K562 (cell line): ENCODE measurements at regions not wholly inside any gene's neighbourhood (a gene's known extent, or its start where the extent isn't known, plus 50 kb on each side); places are given as distances from the start of the nearest gene placed in this dataset.

Experiments
- ATAC-seq: fragments of 200-7000 bp; cut with Tn5 transposase; 3 replicates; pipeline ENCODE4 v1.9.1; 2020; ENCODE audit warnings: moderate library complexity
- BruUV-seq: library from RNA; stranded (reverse); fragments of 400-500 nt; replicated peaks from 2 replicates; lab custom pipeline; 2021; lab: Mats Ljungman, UMichigan
- CTCF ChIA-PET: fragments of 300-600 bp; formaldehyde crosslinking; extraction: SDS; loops from one replicate; lab custom pipeline; 2021; ENCODE audit warnings: low intra/inter-chr PET ratio; lab: Yijun Ruan, JAX
- POLR2A ChIA-PET: fragments of 300-600, 350-650 bp; sonication (Branson Sonifier 250); formaldehyde crosslinking; extraction: SDS; loops from one replicate; lab custom pipeline; 2021; ENCODE audit warnings: antibody characterized with exemption, inconsistent platforms; lab: Yijun Ruan, JAX
- DNase-seq, 4 experiments: peaks; one replicate each; pipeline versions ENCODE4 v3.0.0 to v3.0.0-alpha.2; 2011 to 2018; ENCODE audit warnings: low spot score in 3 of 4, mixed read lengths in 3 of 4; ENCODE audit errors: extremely low read depth in 1 of 4
- FAIRE-seq: peaks from 2 replicates; lab custom pipeline; 2011; peaks lifted over from hg19 to GRCh38; lab: Jason Lieb, UNC
- H2AFZ ChIP-seq: 2 replicates; pipeline ENCODE4 v1.6.0; 2011; ENCODE audit warnings: low read depth, low read length, control low read depth, inconsistent platforms
- H3K27ac ChIP-seq: fragments of 200-600 bp; 3 replicates; pipeline ENCODE4 v1.8.0; 2011; ENCODE audit warnings: low read depth, mild to moderate bottlenecking, control low read depth, inconsistent platforms, low read length, moderate library complexity, mixed read lengths; ENCODE audit errors: extremely low read depth
- H3K27me3 ChIP-seq, 2 experiments: fragments of 300-600 bp in 1 of 2; 2 replicates in 1 of 2; 3 replicates in 1 of 2; pipeline versions ENCODE4 v1.6.0 to v1.8.0; 2011; ENCODE audit warnings: inconsistent platforms in 2 of 2, low read length in 2 of 2, mild to moderate bottlenecking in 1 of 2, mixed read lengths in 1 of 2, moderate library complexity in 1 of 2; ENCODE audit not compliant: control insufficient read depth in 2 of 2, insufficient read depth in 2 of 2
- H3K36me3 ChIP-seq: fragments of 300-600 bp; 3 replicates; pipeline ENCODE4 v1.8.0; 2011; ENCODE audit warnings: mild to moderate bottlenecking, low read length, inconsistent platforms; ENCODE audit not compliant: control insufficient read depth, insufficient read depth
- H3K4me1 ChIP-seq, 2 experiments: fragments of 200-600 bp in 1 of 2; replicated peaks in 1 of 2; 2 replicates in 1 of 2; 3 replicates in 1 of 2; pipeline versions ENCODE4 v1.5.1 to v1.8.0; 2011; ENCODE audit warnings: inconsistent platforms in 2 of 2, low read length in 2 of 2, mild to moderate bottlenecking in 1 of 2, mixed read lengths in 1 of 2, moderate library complexity in 1 of 2; ENCODE audit not compliant: control insufficient read depth in 2 of 2, insufficient read depth in 2 of 2
- H3K4me2 ChIP-seq: 2 replicates; pipeline ENCODE4 v1.6.1; 2011; ENCODE audit warnings: low read length, control low read depth, inconsistent platforms, mixed read lengths; ENCODE audit not compliant: insufficient read depth
- H3K4me3 ChIP-seq: fragments of 200-600 bp; sonication (generic), shearing (Covaris generic); 2 replicates; pipeline ENCODE4 v1.5.1; 2016; ENCODE audit warnings: control low read depth, inconsistent platforms
- H3K79me2 ChIP-seq: fragments of 200-600 bp; 3 replicates; pipeline ENCODE4 v1.8.0; 2011; ENCODE audit warnings: low read length, inconsistent platforms; ENCODE audit not compliant: control insufficient read depth, insufficient read depth
- H3K9ac ChIP-seq, 2 experiments: 2 replicates each; pipeline versions ENCODE4 v1.6.0 to v1.6.1; 2011; ENCODE audit warnings: low read depth in 2 of 2, low read length in 2 of 2, control low read depth in 1 of 2, inconsistent platforms in 1 of 2, mild to moderate bottlenecking in 1 of 2, mixed read lengths in 1 of 2; ENCODE audit not compliant: insufficient read depth in 1 of 2
- H3K9me1 ChIP-seq: one replicate; pipeline ENCODE4 v1.6.0; 2011; ENCODE audit warnings: inconsistent platforms, mild to moderate bottlenecking, low read length, moderate library complexity; ENCODE audit not compliant: control insufficient read depth, insufficient read depth
- H3K9me3 ChIP-seq: replicated peaks from 2 replicates; pipeline ENCODE4 v1.5.1; 2011; ENCODE audit warnings: low read depth, low read length, inconsistent platforms; ENCODE audit not compliant: control insufficient read depth, insufficient read depth
- H4K20me1 ChIP-seq: replicated peaks from 2 replicates; pipeline ENCODE4 v1.6.1; 2011; ENCODE audit warnings: low read length, inconsistent platforms, mixed read lengths; ENCODE audit not compliant: control insufficient read depth, insufficient read depth
- BCL6 ChIP-seq: fragments of 250-450 bp; sonication (Bioruptor Pico); IDR thresholded peaks from 2 replicates; pipeline ENCODE4 v1.4.0; 2020
- MTF1 ChIP-seq: fragments of 250-450 bp; sonication (Bioruptor Pico); IDR thresholded peaks from 2 replicates; pipeline ENCODE4 v1.9.0; 2021; ENCODE audit warnings: moderate library complexity, mild to moderate bottlenecking, inconsistent platforms, borderline replicate concordance
- OTX1 ChIP-seq: fragments of 450-650 bp; formaldehyde crosslinking; IDR thresholded peaks from 2 replicates; pipeline ENCODE4 v1.4.0; 2022; ENCODE audit warnings: mild to moderate bottlenecking
- SMAD3 ChIP-seq: fragments of 450-650 bp; formaldehyde crosslinking; conservative IDR thresholded peaks from 2 replicates; pipeline ENCODE4 v1.4.0; 2020; ENCODE audit warnings: mild to moderate bottlenecking
- SMC3 ChIP-seq: conservative IDR thresholded peaks from 2 replicates; pipeline ENCODE4 v1.6.1; 2011; ENCODE audit warnings: low read depth, low read length, improper control_type of control experiment; ENCODE audit not compliant: insufficient read depth
- TARDBP ChIP-seq: fragments of 450-650 bp; IDR thresholded peaks from 2 replicates; pipeline ENCODE4 v1.6.1; 2016
- ZNF766 ChIP-seq: fragments of 200-800 bp; sonication (Bioruptor generic); conservative IDR thresholded peaks from 2 replicates; pipeline ENCODE4 v1.6.1; 2016; ENCODE audit warnings: missing genetic modification characterization, missing compliant biosample characterization
- WGBS: fragments of 100-300 bp; shearing (Covaris generic); methylation state at CpG from one replicate; pipeline ENCODE4 v1.1.6; 2016; ENCODE audit warnings: low coverage, mixed read lengths; ENCODE audit not compliant: insufficient coverage; ENCODE audit errors: missing lambda C conversion rate; 5-methylcytosine and 5-hydroxymethylcytosine counted together
- in situ Hi-C: fragments of 300-500 bp; cut with MboI; formaldehyde crosslinking; loops from 4 replicates; pipeline ENCODE4 v1.15.0; 2018; ENCODE audit warnings: inconsistent platforms, mixed read lengths
- intact Hi-C: fragments of 100-400 bp; cut with micrococcal nuclease; formaldehyde crosslinking; loops from 2 replicates; pipeline ENCODE4 v1.14.2; 2022
- TF ChIP-seq, protein P1 (sequence below): fragments of 450-650 bp; IDR thresholded peaks from 2 replicates; pipeline ENCODE4 v1.7.0; 2016; ENCODE audit warnings: borderline replicate concordance

DNA sequence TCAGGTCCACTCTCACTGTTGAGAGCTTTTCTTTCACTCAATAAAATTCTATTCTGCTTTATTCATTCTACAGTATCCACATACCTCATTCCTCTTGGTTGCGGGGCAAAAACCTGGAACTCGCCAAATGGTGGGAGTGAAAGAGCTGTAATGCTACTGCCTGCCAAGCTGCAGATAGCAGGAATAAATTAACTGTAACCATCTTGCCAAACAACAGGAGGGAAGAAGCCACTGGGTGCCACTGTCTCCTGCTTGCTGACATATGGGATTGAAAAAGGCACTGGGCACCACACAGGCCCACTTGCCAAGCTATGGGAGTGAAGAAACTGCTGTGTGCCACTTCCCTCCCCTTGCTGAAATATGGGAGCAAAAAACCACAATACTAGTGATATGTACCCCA is 111.9 kb upstream of the CNTN1 start:
- POLR2A ChIA-PET: no interaction called here
- H3K79me2 ChIP-seq: no peaks in the 10 kb centered on the region
- no peaks in the 10 kb centered on the region for H3K27me3 ChIP-seq

More for the DNA sequence above, 111.9 kb upstream of the CNTN1 start:
- H3K9me3 ChIP-seq: no peaks in the 10 kb centered on the region
- CTCF ChIA-PET: no interaction called here
- H2AFZ ChIP-seq: no peak overlapping the region
- no peaks in the 10 kb centered on the region for H3K4me1 ChIP-seq
- 0% methylated on average over 2 of the region's 2 CpGs for WGBS
- H3K4me2 ChIP-seq: no peak overlapping the region
- in situ Hi-C loops (no loop called here), intact Hi-C loops (no loop called here)
- no peaks in the 10 kb centered on the region for H3K36me3 ChIP-seq
- H3K9me1 ChIP-seq: no peaks in the 10 kb centered on the region
- DNase-seq (no peak), FAIRE-seq (no peak), ATAC-seq (no peak)
- TF ChIP-seq SMC3 (no peak), TARDBP (no peak), OTX1 (CRISPR knock-in tag) (no peak), BCL6 (CRISPR knock-in tag) (no peak), SMAD3 (no peak), MTF1 (CRISPR knock-in tag) (no peak), ZNF766 (CRISPR knock-in tag) (no peak)
- TF ChIP-seq, protein P1, sequence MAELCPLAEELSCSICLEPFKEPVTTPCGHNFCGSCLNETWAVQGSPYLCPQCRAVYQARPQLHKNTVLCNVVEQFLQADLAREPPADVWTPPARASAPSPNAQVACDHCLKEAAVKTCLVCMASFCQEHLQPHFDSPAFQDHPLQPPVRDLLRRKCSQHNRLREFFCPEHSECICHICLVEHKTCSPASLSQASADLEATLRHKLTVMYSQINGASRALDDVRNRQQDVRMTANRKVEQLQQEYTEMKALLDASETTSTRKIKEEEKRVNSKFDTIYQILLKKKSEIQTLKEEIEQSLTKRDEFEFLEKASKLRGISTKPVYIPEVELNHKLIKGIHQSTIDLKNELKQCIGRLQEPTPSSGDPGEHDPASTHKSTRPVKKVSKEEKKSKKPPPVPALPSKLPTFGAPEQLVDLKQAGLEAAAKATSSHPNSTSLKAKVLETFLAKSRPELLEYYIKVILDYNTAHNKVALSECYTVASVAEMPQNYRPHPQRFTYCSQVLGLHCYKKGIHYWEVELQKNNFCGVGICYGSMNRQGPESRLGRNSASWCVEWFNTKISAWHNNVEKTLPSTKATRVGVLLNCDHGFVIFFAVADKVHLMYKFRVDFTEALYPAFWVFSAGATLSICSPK: no peak
- no peaks in the 10 kb centered on the region for H4K20me1 ChIP-seq
- no peak overlapping the region for H3K27ac ChIP-seq
- H3K4me3 ChIP-seq: no peak overlapping the region
- no TSS peak for BruUV-seq
- no peak overlapping the region for H3K9ac ChIP-seq
